COLO668 (cell line): ENCODE measurements at regions not wholly inside any gene's neighbourhood (a gene's known extent, or its start where the extent isn't known, plus 50 kb on each side); places are given as distances from the start of the nearest gene placed in this dataset.
"Not testable (repeated sequence)": the region's sequence is repeated elsewhere in the genome, so short reads cannot be mapped to it uniquely, and the experiment has no call there.

Experiments
- DNase-seq: peaks from one replicate; lab custom pipeline; 2025; ENCODE audit not compliant: unreplicated experiment; lab: John Stamatoyannopoulos, UW

GRCh38 chr3:139095803-139096466, 51.2 kb upstream of the PRR23C start:
- no peak for DNase-seq

- no peak for DNase-seq
Observed at GRCh38 chr3:139096670-139097069, 52.0 kb upstream of the PRR23C start.

GRCh38 chr3:139098391-139098790, 53.7 kb upstream of the PRR23C start:
- no peak for DNase-seq

GRCh38 chr3:139099968-139100817, 55.5 kb upstream of the PRR23C start:
- no peak for DNase-seq

- no peak for DNase-seq
Observed at GRCh38 chr3:139100821-139101220, 56.1 kb upstream of the PRR23C start.

- no peak for DNase-seq
Observed at GRCh38 chr3:139101396-139101795, 56.7 kb upstream of the PRR23C start.

- no peak for DNase-seq
Observed at GRCh38 chr3:139103484-139103883, 58.8 kb upstream of the PRR23C start.

GRCh38 chr3:139104062-139104461, 59.4 kb upstream of the PRR23C start:
- no peak for DNase-seq

GRCh38 chr3:139105154-139105702, 60.5 kb upstream of the PRR23C start:
- DNase-seq: no peak

GRCh38 chr3:139106013-139106932, 61.6 kb upstream of the PRR23C start:
- DNase-seq: no peak

GRCh38 chr3:139107424-139108252, 62.9 kb upstream of the PRR23C start:
- no peak for DNase-seq

- DNase-seq: no peak
Observed at GRCh38 chr3:139108253-139108969, 63.7 kb upstream of the PRR23C start.

- no peak for DNase-seq
Observed at GRCh38 chr3:139109271-139109670, 64.6 kb upstream of the PRR23C start.

GRCh38 chr3:139110072-139110830, 65.6 kb upstream of the PRR23C start:
- no peak for DNase-seq

- not testable (repeated sequence) for DNase-seq
Observed at GRCh38 chr3:139110929-139111328, 66.2 kb upstream of the PRR23C start.

GRCh38 chr3:139111392-139112229, 66.9 kb upstream of the PRR23C start:
- DNase-seq: peak; percentile 31

- no peak for DNase-seq
Observed at GRCh38 chr3:139112230-139112558, 67.5 kb upstream of the PRR23C start.
